ENCODE measurements at regions not wholly inside any gene's neighbourhood (a gene's known extent, or its start where the extent isn't known, plus 50 kb on each side); places are given as distances from the start of the nearest gene placed in this dataset.

DNA sequence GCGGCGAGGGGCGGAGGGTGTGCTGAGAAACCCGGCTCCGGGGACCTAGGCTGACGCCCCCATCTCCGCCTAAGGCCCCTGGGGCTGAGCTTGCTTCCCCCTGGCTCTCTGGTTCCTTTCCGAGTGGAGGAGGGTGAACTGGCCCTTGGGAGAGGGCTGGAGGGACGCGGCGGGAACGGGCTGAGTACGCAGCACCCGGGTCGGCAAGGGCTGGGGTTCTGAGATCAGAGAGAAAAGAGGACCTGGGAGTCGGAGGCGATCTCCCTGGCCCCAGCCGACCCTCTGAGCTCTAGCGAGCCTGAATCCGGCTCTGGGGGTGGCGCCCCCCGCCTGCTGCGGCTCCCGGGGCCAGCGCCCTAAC, 270.8 kb downstream of the FOXD2 start:
- DNase-seq = no peak

DNA sequence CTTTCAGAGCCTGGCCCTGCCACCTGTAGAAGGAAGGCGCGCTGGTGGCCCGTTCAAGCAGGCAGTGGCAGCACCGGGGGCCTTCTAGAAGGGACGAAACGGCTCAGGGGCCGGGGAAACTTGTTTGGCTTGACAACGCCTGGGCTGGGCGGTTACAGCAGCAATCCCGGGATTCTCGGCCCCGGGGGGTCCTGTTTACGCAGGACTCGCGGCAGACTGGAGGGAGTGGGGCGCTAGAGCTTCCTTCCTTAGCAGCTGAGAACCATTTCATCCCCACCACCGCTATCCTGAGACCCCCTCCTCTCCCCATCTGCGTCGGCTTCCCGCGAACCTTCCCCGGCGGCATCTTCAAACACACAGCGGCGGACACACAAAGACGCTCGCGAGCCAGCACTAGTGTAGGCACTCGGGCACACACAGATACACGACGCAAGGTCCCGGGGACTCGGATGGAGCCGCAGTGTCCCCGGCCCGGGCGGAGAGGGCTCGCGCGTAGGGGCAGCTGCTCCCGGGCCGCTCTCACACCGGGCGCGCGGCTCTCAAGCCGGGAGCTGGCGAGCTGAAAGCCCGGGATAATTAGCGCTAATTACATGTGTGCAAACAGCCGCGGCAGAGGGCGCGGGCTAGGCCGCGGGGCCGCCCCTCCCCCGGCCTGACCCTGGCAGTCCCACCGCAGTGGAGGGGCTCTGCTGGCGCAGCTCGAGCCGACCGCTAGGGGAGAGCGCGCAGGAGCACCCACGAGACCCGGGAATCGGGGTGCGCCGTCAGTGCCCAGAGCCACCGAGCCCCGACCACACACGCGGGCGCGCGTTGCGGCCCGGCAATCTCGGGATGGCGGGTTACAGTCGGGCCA, 271.4 kb downstream of the FOXD2 start:
- no peak for DNase-seq

DNA sequence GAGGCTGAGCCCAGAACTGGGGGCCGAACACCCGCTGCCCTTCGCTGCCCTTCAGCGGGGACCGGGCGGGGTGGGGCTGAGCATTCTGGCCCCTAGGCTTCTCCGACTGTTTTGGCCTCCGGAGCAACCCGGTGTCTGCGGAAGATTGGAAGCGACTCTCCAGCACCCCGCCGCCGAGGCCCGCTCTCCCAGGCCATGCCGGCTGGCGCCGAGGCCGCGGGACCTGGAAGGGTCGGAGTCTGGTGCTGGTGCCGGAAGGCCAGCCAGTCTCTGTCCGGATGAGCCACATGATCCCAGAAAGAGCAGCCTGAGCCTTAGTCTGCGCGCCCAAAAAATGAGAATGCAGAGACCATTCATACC, 272.0 kb downstream of the FOXD2 start:
- DNase-seq = no peak

DNA sequence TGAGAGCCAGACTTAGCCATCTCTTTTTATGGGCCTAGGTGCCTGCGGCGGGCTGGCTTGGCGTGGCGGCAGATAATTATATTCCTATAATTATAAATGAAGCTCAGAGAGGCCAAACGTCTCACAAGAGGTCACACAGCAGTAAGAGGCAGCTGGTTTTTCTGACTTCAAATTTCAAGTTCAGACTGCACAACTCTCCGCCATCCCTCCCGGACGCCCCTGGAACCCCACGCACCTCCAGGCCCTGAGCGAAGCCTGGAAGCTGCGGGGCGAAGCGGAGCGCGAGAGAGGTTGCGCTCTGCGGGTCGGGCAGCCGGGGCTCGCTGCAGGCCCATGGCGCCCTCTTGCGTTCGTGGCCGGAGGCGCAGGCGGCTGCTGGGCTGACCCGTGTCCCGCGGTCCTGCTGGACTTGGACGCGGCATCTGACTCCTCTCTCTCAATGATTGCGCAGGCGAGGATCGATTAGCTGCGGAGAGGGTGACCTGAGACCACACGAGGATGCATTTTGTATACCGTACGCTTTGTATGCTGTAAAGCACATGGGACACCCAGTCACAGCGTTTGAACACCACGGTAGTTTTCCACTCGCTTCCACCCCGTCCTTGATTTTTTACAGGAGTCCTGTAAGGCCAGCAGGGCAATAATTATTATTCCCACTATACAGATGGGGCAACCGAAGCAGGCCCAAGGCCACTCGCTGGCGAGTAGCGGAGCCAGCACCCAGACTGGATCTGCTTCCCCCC, 272.7 kb downstream of the FOXD2 start:
- DNase-seq = peak; percentile 79
